K562 (cell line): ENCODE measurements at regions not wholly inside any gene's neighbourhood (a gene's known extent, or its start where the extent isn't known, plus 50 kb on each side); places are given as distances from the start of the nearest gene placed in this dataset.
"Not testable (repeated sequence)": the region's sequence is repeated elsewhere in the genome, so short reads cannot be mapped to it uniquely, and the experiment has no call there.

ENCODE experiments used
- ATAC-seq: fragments of 200-7000 bp; cut with Tn5 transposase; 3 replicates; pipeline ENCODE4 v1.9.1; 2020; ENCODE audit warnings: moderate library complexity
- BruUV-seq: library from RNA; stranded (reverse); fragments of 400-500 nt; replicated peaks from 2 replicates; lab custom pipeline; 2021; lab: Mats Ljungman, UMichigan
- CTCF ChIA-PET: fragments of 300-600 bp; formaldehyde crosslinking; extraction: SDS; loops from one replicate; lab custom pipeline; 2021; ENCODE audit warnings: low intra/inter-chr PET ratio; lab: Yijun Ruan, JAX
- POLR2A ChIA-PET: fragments of 300-600, 350-650 bp; sonication (Branson Sonifier 250); formaldehyde crosslinking; extraction: SDS; loops from one replicate; lab custom pipeline; 2021; ENCODE audit warnings: antibody characterized with exemption, inconsistent platforms; lab: Yijun Ruan, JAX
- DNase-seq, 4 experiments: peaks; one replicate each; pipeline versions ENCODE4 v3.0.0 to v3.0.0-alpha.2; 2011 to 2018; ENCODE audit warnings: low spot score in 3 of 4, mixed read lengths in 3 of 4; ENCODE audit errors: extremely low read depth in 1 of 4
- FAIRE-seq: peaks from 2 replicates; lab custom pipeline; 2011; peaks lifted over from hg19 to GRCh38; lab: Jason Lieb, UNC
- H2AFZ ChIP-seq: 2 replicates; pipeline ENCODE4 v1.6.0; 2011; ENCODE audit warnings: low read depth, low read length, control low read depth, inconsistent platforms
- H3K27ac ChIP-seq: fragments of 200-600 bp; 3 replicates; pipeline ENCODE4 v1.8.0; 2011; ENCODE audit warnings: low read depth, mild to moderate bottlenecking, control low read depth, inconsistent platforms, low read length, moderate library complexity, mixed read lengths; ENCODE audit errors: extremely low read depth
- H3K27me3 ChIP-seq, 2 experiments: fragments of 300-600 bp in 1 of 2; 2 replicates in 1 of 2; 3 replicates in 1 of 2; pipeline versions ENCODE4 v1.6.0 to v1.8.0; 2011; ENCODE audit warnings: inconsistent platforms in 2 of 2, low read length in 2 of 2, mild to moderate bottlenecking in 1 of 2, mixed read lengths in 1 of 2, moderate library complexity in 1 of 2; ENCODE audit not compliant: control insufficient read depth in 2 of 2, insufficient read depth in 2 of 2
- H3K36me3 ChIP-seq: fragments of 300-600 bp; 3 replicates; pipeline ENCODE4 v1.8.0; 2011; ENCODE audit warnings: mild to moderate bottlenecking, low read length, inconsistent platforms; ENCODE audit not compliant: control insufficient read depth, insufficient read depth
- H3K4me1 ChIP-seq, 2 experiments: fragments of 200-600 bp in 1 of 2; replicated peaks in 1 of 2; 2 replicates in 1 of 2; 3 replicates in 1 of 2; pipeline versions ENCODE4 v1.5.1 to v1.8.0; 2011; ENCODE audit warnings: inconsistent platforms in 2 of 2, low read length in 2 of 2, mild to moderate bottlenecking in 1 of 2, mixed read lengths in 1 of 2, moderate library complexity in 1 of 2; ENCODE audit not compliant: control insufficient read depth in 2 of 2, insufficient read depth in 2 of 2
- H3K4me2 ChIP-seq: 2 replicates; pipeline ENCODE4 v1.6.1; 2011; ENCODE audit warnings: low read length, control low read depth, inconsistent platforms, mixed read lengths; ENCODE audit not compliant: insufficient read depth
- H3K4me3 ChIP-seq: fragments of 200-600 bp; sonication (generic), shearing (Covaris generic); 2 replicates; pipeline ENCODE4 v1.5.1; 2016; ENCODE audit warnings: control low read depth, inconsistent platforms
- H3K79me2 ChIP-seq: fragments of 200-600 bp; 3 replicates; pipeline ENCODE4 v1.8.0; 2011; ENCODE audit warnings: low read length, inconsistent platforms; ENCODE audit not compliant: control insufficient read depth, insufficient read depth
- H3K9ac ChIP-seq, 2 experiments: 2 replicates each; pipeline versions ENCODE4 v1.6.0 to v1.6.1; 2011; ENCODE audit warnings: low read depth in 2 of 2, low read length in 2 of 2, control low read depth in 1 of 2, inconsistent platforms in 1 of 2, mild to moderate bottlenecking in 1 of 2, mixed read lengths in 1 of 2; ENCODE audit not compliant: insufficient read depth in 1 of 2
- H3K9me1 ChIP-seq: one replicate; pipeline ENCODE4 v1.6.0; 2011; ENCODE audit warnings: inconsistent platforms, mild to moderate bottlenecking, low read length, moderate library complexity; ENCODE audit not compliant: control insufficient read depth, insufficient read depth
- H3K9me3 ChIP-seq: replicated peaks from 2 replicates; pipeline ENCODE4 v1.5.1; 2011; ENCODE audit warnings: low read depth, low read length, inconsistent platforms; ENCODE audit not compliant: control insufficient read depth, insufficient read depth
- H4K20me1 ChIP-seq: replicated peaks from 2 replicates; pipeline ENCODE4 v1.6.1; 2011; ENCODE audit warnings: low read length, inconsistent platforms, mixed read lengths; ENCODE audit not compliant: control insufficient read depth, insufficient read depth
- ETS2 ChIP-seq: IDR thresholded peaks from 2 replicates; pipeline ENCODE4 v1.6.1; 2016; ENCODE audit warnings: borderline replicate concordance, missing genetic modification characterization, mild to moderate bottlenecking, moderate library complexity, missing compliant biosample characterization; ENCODE audit not compliant: poor library complexity, severe bottlenecking
- FIP1L1 ChIP-seq: fragments of 200-400 bp; formaldehyde crosslinking; IDR thresholded peaks from 2 replicates; pipeline ENCODE4 v1.6.1; 2018; ENCODE audit warnings: mild to moderate bottlenecking, low read depth, low read length; ENCODE audit not compliant: poor library complexity, severe bottlenecking
- NR1H2 ChIP-seq: sonication (generic); formaldehyde crosslinking; IDR thresholded peaks from 2 replicates; pipeline ENCODE4 v1.4.0; 2020; ENCODE audit warnings: mild to moderate bottlenecking, missing genetic modification reagents
- PTBP1 ChIP-seq: fragments of 200-400 bp; formaldehyde crosslinking; IDR thresholded peaks from 2 replicates; pipeline ENCODE4 v1.6.1; 2017; ENCODE audit warnings: low read depth, low read length
- STAT5B ChIP-seq: fragments of 250-450 bp; sonication (Bioruptor Pico); IDR thresholded peaks from 2 replicates; pipeline ENCODE4 v1.8.0; 2021; ENCODE audit warnings: mild to moderate bottlenecking, inconsistent platforms
- TRIM28 ChIP-seq: fragments of 450-650 bp; IDR thresholded peaks from 2 replicates; pipeline ENCODE4 v1.6.1; 2017
- WHSC1 ChIP-seq: IDR thresholded peaks from one replicate; pipeline ENCODE4 v1.6.1; 2012; ENCODE audit warnings: low read length, control low read depth, inconsistent platforms
- ZNF143 ChIP-seq: sonication (generic); formaldehyde crosslinking; IDR thresholded peaks from 2 replicates; pipeline ENCODE4 v1.9.0; 2022; ENCODE audit warnings: mild to moderate bottlenecking, missing genetic modification reagents
- WGBS: fragments of 100-300 bp; shearing (Covaris generic); methylation state at CpG from one replicate; pipeline ENCODE4 v1.1.6; 2016; ENCODE audit warnings: low coverage, mixed read lengths; ENCODE audit not compliant: insufficient coverage; ENCODE audit errors: missing lambda C conversion rate; 5-methylcytosine and 5-hydroxymethylcytosine counted together
- in situ Hi-C: fragments of 300-500 bp; cut with MboI; formaldehyde crosslinking; loops from 4 replicates; pipeline ENCODE4 v1.15.0; 2018; ENCODE audit warnings: inconsistent platforms, mixed read lengths
- intact Hi-C: fragments of 100-400 bp; cut with micrococcal nuclease; formaldehyde crosslinking; loops from 2 replicates; pipeline ENCODE4 v1.14.2; 2022
- TF ChIP-seq, protein P1 (sequence below), 3 experiments: IDR thresholded peaks in 2 of 3; conservative IDR thresholded peaks in 1 of 3; 2 replicates each; pipeline ENCODE4 v1.5.1; 2011 to 2012; ENCODE audit warnings: low read length in 3 of 3, mild to moderate bottlenecking in 3 of 3, control low read depth in 2 of 3, improper control_type of control experiment in 1 of 3, inconsistent platforms in 1 of 3, low read depth in 1 of 3, mixed read lengths in 1 of 3, moderate library complexity in 1 of 3; ENCODE audit not compliant: insufficient read depth in 2 of 3
- TF ChIP-seq, protein P2 (sequence below), 2 experiments: fragments of 450-650 bp; IDR thresholded peaks; 2 replicates each; pipeline ENCODE4 v1.6.1; 2018; ENCODE audit warnings: mild to moderate bottlenecking in 2 of 2, low read depth in 1 of 2; ENCODE audit not compliant: partially characterized antibody in 2 of 2

- H3K79me2 ChIP-seq, in situ Hi-C loops, BruUV-seq, intact Hi-C loops, ATAC-seq, H3K4me2 ChIP-seq, H3K9me1 ChIP-seq, H3K9ac ChIP-seq, H3K4me3 ChIP-seq, H3K27ac ChIP-seq, POLR2A ChIA-PET, H3K27me3 ChIP-seq, CTCF ChIA-PET, H4K20me1 ChIP-seq, FAIRE-seq, H3K4me1 ChIP-seq, DNase-seq, H3K36me3 ChIP-seq, H3K9me3 ChIP-seq, H2AFZ ChIP-seq: not testable (repeated sequence)
- WGBS: 3% methylated on average over 6 of the region's 16 CpGs
These were observed 162.3 kb upstream of the MAP2 start for GRCh38 chr2:209261366-209262053.

GRCh38 chr2:209269024-209269423 lies 154.8 kb upstream of the MAP2 start:
- Histone ChIP-seq H3K36me3 (no peaks in the 10 kb centered on the region), H2AFZ (no peak overlapping the region), H3K79me2 (no peaks in the 10 kb centered on the region), H3K4me3 (no peak overlapping the region), H3K9me1 (no peaks in the 10 kb centered on the region), H3K9ac (no peak overlapping the region), H3K9me3 (no peaks in the 10 kb centered on the region), H3K4me2 (no peak overlapping the region), H3K27ac (no peak overlapping the region), H3K27me3 (no peaks in the 10 kb centered on the region), H4K20me1 (no peaks in the 10 kb centered on the region), H3K4me1 (no peaks in the 10 kb centered on the region)
- FAIRE-seq: no peak
- ATAC-seq: no peak
- no TSS peak for BruUV-seq
- intact Hi-C loops (no loop called here), in situ Hi-C loops (no loop called here)
- 0% methylated on average over 2 of the region's 2 CpGs for WGBS
- no peak for DNase-seq
- CTCF ChIA-PET: no interaction called here
- POLR2A ChIA-PET: no interaction called here
- TF ChIP-seq STAT5B (CRISPR knock-in tag): no peak
- no peak for TF ChIP-seq WHSC1
- no peak for TF ChIP-seq TRIM28
- TF ChIP-seq PTBP1: no peak
- no peak for TF ChIP-seq ETS2 (tag)
- TF ChIP-seq, protein P1, sequence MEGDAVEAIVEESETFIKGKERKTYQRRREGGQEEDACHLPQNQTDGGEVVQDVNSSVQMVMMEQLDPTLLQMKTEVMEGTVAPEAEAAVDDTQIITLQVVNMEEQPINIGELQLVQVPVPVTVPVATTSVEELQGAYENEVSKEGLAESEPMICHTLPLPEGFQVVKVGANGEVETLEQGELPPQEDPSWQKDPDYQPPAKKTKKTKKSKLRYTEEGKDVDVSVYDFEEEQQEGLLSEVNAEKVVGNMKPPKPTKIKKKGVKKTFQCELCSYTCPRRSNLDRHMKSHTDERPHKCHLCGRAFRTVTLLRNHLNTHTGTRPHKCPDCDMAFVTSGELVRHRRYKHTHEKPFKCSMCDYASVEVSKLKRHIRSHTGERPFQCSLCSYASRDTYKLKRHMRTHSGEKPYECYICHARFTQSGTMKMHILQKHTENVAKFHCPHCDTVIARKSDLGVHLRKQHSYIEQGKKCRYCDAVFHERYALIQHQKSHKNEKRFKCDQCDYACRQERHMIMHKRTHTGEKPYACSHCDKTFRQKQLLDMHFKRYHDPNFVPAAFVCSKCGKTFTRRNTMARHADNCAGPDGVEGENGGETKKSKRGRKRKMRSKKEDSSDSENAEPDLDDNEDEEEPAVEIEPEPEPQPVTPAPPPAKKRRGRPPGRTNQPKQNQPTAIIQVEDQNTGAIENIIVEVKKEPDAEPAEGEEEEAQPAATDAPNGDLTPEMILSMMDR (IDR thresholded peaks at IDR 0.05 in 2 of 3, conservative IDR thresholded peaks at IDR 0.05 in 1 of 3; ENCODE audit: insufficient read depth in 2 of 3, low read depth in 1 of 3, low read length in 3 of 3): no peak
- no peak for TF ChIP-seq FIP1L1
- no peak for TF ChIP-seq ZNF143 (CRISPR knock-in tag)
- no peak for TF ChIP-seq NR1H2 (CRISPR knock-in tag)
- TF ChIP-seq, protein P2, sequence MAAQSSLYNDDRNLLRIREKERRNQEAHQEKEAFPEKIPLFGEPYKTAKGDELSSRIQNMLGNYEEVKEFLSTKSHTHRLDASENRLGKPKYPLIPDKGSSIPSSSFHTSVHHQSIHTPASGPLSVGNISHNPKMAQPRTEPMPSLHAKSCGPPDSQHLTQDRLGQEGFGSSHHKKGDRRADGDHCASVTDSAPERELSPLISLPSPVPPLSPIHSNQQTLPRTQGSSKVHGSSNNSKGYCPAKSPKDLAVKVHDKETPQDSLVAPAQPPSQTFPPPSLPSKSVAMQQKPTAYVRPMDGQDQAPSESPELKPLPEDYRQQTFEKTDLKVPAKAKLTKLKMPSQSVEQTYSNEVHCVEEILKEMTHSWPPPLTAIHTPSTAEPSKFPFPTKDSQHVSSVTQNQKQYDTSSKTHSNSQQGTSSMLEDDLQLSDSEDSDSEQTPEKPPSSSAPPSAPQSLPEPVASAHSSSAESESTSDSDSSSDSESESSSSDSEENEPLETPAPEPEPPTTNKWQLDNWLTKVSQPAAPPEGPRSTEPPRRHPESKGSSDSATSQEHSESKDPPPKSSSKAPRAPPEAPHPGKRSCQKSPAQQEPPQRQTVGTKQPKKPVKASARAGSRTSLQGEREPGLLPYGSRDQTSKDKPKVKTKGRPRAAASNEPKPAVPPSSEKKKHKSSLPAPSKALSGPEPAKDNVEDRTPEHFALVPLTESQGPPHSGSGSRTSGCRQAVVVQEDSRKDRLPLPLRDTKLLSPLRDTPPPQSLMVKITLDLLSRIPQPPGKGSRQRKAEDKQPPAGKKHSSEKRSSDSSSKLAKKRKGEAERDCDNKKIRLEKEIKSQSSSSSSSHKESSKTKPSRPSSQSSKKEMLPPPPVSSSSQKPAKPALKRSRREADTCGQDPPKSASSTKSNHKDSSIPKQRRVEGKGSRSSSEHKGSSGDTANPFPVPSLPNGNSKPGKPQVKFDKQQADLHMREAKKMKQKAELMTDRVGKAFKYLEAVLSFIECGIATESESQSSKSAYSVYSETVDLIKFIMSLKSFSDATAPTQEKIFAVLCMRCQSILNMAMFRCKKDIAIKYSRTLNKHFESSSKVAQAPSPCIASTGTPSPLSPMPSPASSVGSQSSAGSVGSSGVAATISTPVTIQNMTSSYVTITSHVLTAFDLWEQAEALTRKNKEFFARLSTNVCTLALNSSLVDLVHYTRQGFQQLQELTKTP (IDR thresholded peaks at IDR 0.05; ENCODE audit: low read depth in 1 of 2, partially characterized antibody in 2 of 2): no peak
